Smooth muscle cell (in vitro differentiated cells): ENCODE measurements at regions not wholly inside any gene's neighbourhood (a gene's known extent, or its start where the extent isn't known, plus 50 kb on each side); places are given as distances from the start of the nearest gene placed in this dataset.

Experiments
- DNase-seq: peaks from one replicate; lab custom pipeline; 2025; ENCODE audit not compliant: unreplicated experiment; lab: John Stamatoyannopoulos, UW
- H2AFZ ChIP-seq: fragments of 200-600 bp; sonication (generic); 2 replicates; pipeline ENCODE4 v1.6.0; 2016; ENCODE audit warnings: antibody characterized with exemption, low read depth, mild to moderate bottlenecking
- H3F3A ChIP-seq: fragments of 200-600 bp; sonication (generic); 2 replicates; pipeline ENCODE4 v1.6.0; 2017; ENCODE audit warnings: antibody characterized with exemption, low read depth
- H3K27ac ChIP-seq: fragments of 200-600 bp; sonication (generic); 2 replicates; pipeline ENCODE4 v1.5.1; 2016; ENCODE audit warnings: low read depth, mild to moderate bottlenecking
- H3K27me3 ChIP-seq: fragments of 200-600 bp; sonication (generic); 2 replicates; pipeline ENCODE4 v1.6.1; 2016; ENCODE audit warnings: low read depth, mild to moderate bottlenecking
- H3K36me3 ChIP-seq: fragments of 200-600 bp; sonication (generic); 2 replicates; pipeline ENCODE4 v1.5.1; 2016; ENCODE audit warnings: low read depth
- H3K4me1 ChIP-seq: fragments of 200-600 bp; sonication (generic); 2 replicates; pipeline ENCODE4 v1.5.1; 2016; ENCODE audit warnings: low read depth
- H3K4me2 ChIP-seq: fragments of 200-600 bp; sonication (generic); 2 replicates; pipeline ENCODE4 v1.6.0; 2016; ENCODE audit warnings: mild to moderate bottlenecking
- H3K4me3 ChIP-seq: fragments of 200-600 bp; sonication (generic); 2 replicates; pipeline ENCODE4 v1.5.1; 2016; ENCODE audit warnings: mild to moderate bottlenecking
- H3K79me2 ChIP-seq: fragments of 200-600 bp; sonication (generic); 2 replicates; pipeline ENCODE4 v1.6.0; 2016; ENCODE audit warnings: low read depth, mild to moderate bottlenecking
- H3K9ac ChIP-seq: fragments of 200-600 bp; sonication (generic); 2 replicates; pipeline ENCODE4 v1.6.0; 2016; ENCODE audit warnings: low read depth
- H3K9me3 ChIP-seq: fragments of 200-600 bp; sonication (generic); replicated peaks from 2 replicates; pipeline ENCODE4 v1.5.1; 2016; ENCODE audit warnings: low read depth
- H4K20me1 ChIP-seq: fragments of 200-600 bp; sonication (generic); 2 replicates; pipeline ENCODE4 v1.6.0; 2016; ENCODE audit warnings: low read depth
- WGBS: methylation state at CpG from one replicate; pipeline ENCODE4 v1.1.7; 2016; ENCODE audit warnings: low lambda C conversion rate; 5-methylcytosine and 5-hydroxymethylcytosine counted together
- TF ChIP-seq, protein P1 (sequence below): fragments of 200-600 bp; sonication (generic); IDR thresholded peaks from 2 replicates; pipeline ENCODE4 v1.5.1; 2017; ENCODE audit warnings: borderline replicate concordance, mild to moderate bottlenecking, antibody characterized with exemption; ENCODE audit not compliant: insufficient read depth, poor library complexity, severe bottlenecking

DNA sequence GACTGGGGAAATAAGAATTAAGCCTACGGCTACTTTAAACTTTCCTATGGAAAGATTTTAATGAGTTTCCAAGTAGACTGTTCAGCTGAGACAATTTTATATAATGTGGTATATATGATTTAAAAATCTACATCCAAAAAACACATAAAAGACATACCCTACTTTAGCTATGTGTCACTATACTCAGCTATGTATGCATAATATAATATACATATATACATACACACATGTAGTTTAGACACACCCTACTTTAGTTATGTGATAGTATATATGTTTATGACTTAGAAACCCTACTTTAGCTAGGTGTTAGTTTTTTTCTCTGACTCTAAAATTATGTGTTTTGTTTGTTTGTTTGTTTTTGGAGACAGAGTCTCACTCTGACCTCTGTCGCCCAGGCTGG, 100.5 kb upstream of the DAB2 start:
- no peaks in the 10 kb centered on the region for H3K27me3 ChIP-seq
- H2AFZ ChIP-seq, result no peak overlapping the region
- WGBS, result 88% methylated on average over 2 of the region's 2 CpGs
- peaks cover 8% of the 10 kb centered on the region for H3K4me1 ChIP-seq
- H3K79me2 ChIP-seq, result no peaks in the 10 kb centered on the region
- no peaks in the 10 kb centered on the region for H4K20me1 ChIP-seq
- no peak overlapping the region for H3K4me2 ChIP-seq
- no peak for DNase-seq
- H3K9ac ChIP-seq, result no peak overlapping the region
- H3K36me3 ChIP-seq, result no peaks in the 10 kb centered on the region
- no peaks in the 10 kb centered on the region for H3F3A ChIP-seq
- TF ChIP-seq, protein P1, sequence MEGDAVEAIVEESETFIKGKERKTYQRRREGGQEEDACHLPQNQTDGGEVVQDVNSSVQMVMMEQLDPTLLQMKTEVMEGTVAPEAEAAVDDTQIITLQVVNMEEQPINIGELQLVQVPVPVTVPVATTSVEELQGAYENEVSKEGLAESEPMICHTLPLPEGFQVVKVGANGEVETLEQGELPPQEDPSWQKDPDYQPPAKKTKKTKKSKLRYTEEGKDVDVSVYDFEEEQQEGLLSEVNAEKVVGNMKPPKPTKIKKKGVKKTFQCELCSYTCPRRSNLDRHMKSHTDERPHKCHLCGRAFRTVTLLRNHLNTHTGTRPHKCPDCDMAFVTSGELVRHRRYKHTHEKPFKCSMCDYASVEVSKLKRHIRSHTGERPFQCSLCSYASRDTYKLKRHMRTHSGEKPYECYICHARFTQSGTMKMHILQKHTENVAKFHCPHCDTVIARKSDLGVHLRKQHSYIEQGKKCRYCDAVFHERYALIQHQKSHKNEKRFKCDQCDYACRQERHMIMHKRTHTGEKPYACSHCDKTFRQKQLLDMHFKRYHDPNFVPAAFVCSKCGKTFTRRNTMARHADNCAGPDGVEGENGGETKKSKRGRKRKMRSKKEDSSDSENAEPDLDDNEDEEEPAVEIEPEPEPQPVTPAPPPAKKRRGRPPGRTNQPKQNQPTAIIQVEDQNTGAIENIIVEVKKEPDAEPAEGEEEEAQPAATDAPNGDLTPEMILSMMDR, result no peak
- no peaks in the 10 kb centered on the region for H3K9me3 ChIP-seq
- no peak overlapping the region for H3K4me3 ChIP-seq
- no peak overlapping the region for H3K27ac ChIP-seq

DNA sequence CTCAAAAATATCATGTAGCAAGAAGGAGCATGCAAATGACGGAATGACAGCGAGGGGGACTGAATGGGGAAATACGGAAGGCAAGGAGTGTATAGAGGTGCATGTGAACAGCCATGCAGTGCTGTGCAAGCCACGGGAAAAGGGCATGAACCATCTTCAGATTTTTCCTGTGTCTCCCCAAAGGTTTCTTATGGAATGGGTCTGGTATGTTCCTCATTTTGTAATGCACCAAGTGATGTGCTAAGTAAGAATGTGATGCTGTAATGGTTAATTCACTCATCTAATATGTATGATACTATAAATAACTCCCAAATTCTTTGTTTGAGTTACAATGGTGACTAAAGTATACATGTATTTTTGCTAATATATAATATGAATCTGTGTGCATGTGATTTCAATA, 99.0 kb upstream of the DAB2 start:
- WGBS, result 94% methylated on average over 4 of the region's 4 CpGs
- DNase-seq, result no peak

DNA sequence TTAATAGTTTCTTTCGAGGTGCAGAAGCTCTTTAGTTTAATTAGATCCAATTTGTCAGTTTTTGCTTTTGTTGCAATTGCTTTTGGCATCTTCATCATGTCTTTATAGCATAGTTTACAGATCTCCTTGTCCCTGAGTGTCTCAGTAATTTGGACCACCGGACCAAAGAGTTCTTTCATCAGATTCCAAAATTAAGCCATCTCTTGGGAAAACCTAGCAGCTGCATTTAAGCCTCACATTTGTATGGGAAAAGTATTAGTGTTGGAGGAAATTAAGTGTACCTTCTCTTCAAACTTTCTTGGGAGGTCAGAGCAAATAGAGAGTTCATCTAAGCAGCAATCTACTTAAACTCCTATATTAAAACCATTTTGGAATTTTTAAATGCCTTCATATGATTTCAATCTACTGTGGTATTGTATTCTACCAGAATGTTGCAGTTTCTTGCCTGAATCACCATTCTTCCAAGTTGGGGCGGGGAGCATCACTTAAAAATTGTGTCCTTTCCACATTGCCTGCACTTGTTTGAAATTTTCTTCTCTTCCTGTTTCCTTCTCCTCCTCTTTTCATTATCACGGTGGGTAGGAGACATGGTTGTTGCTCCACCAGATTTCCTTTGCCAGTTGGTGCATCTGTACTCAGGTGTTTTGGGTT, 97.3 kb upstream of the DAB2 start:
- H3K4me1 ChIP-seq, result peaks cover 10% of the 10 kb centered on the region
- H3K27ac ChIP-seq, result no peak overlapping the region
- no peaks in the 10 kb centered on the region for H3F3A ChIP-seq
- no peaks in the 10 kb centered on the region for H3K27me3 ChIP-seq
- H3K4me3 ChIP-seq, result no peak overlapping the region
- H3K79me2 ChIP-seq, result no peaks in the 10 kb centered on the region
- no peaks in the 10 kb centered on the region for H3K9me3 ChIP-seq
- H2AFZ ChIP-seq, result no peak overlapping the region
- no peak overlapping the region for H3K4me2 ChIP-seq
- DNase-seq, result no peak
- TF ChIP-seq, protein P1, result no peak
- H4K20me1 ChIP-seq, result no peaks in the 10 kb centered on the region
- 89% methylated on average over 4 of the region's 4 CpGs for WGBS
- H3K36me3 ChIP-seq, result no peaks in the 10 kb centered on the region
- H3K9ac ChIP-seq, result no peak overlapping the region

More for the DNA sequence above, 99.0 kb upstream of the DAB2 start:
- Histone ChIP-seq H3K9ac (no peak overlapping the region), H3F3A (no peaks in the 10 kb centered on the region), H3K4me2 (peak overlapping the region; percentile 58), H3K4me1 (peaks cover 8% of the 10 kb centered on the region), H3K27ac (peak overlapping the region; percentile 42), H3K27me3 (no peaks in the 10 kb centered on the region), H2AFZ (no peak overlapping the region), H3K4me3 (no peak overlapping the region), H4K20me1 (no peaks in the 10 kb centered on the region), H3K79me2 (no peaks in the 10 kb centered on the region), H3K9me3 (no peaks in the 10 kb centered on the region), H3K36me3 (no peaks in the 10 kb centered on the region)
- TF ChIP-seq, protein P1, result no peak
